ENCODE measurements at regions not wholly inside any gene's neighbourhood (a gene's known extent, or its start where the extent isn't known, plus 50 kb on each side); places are given as distances from the start of the nearest gene placed in this dataset.

DNA sequence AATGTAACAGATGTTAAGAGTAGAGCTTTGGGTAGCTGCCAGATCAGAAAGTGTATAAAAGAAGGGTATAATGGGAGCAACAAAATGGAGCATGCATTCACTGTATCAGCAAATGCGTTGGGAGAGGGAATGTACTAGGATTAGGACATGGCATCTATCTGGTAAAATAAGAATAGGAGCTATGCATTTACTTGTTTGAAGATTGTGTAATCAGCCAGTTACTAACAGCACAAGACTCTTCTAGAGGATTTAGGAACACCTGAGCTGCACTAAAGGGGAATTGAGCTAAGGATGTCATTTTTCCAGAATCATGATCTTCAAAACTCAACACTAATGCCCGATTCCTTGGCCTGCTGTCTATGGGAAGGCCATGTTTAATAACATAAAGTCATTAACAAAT, 394.2 kb upstream of the TNP1 start:
- Histone ChIP-seq H3K4me1 (no peaks in the 10 kb centered on the region), H3K36me3 (no peaks in the 10 kb centered on the region), H3K9me3 (no peaks in the 10 kb centered on the region), H3K4me3 (no peak overlapping the region), H3K27me3 (no peaks in the 10 kb centered on the region), H3K27ac (no peak overlapping the region)
- intact Hi-C loops (cut with DNase I): no loop called here
- no peak for TF ChIP-seq POLR2A (IDR thresholded peaks at IDR 0.05)
- TF ChIP-seq, protein P1, sequence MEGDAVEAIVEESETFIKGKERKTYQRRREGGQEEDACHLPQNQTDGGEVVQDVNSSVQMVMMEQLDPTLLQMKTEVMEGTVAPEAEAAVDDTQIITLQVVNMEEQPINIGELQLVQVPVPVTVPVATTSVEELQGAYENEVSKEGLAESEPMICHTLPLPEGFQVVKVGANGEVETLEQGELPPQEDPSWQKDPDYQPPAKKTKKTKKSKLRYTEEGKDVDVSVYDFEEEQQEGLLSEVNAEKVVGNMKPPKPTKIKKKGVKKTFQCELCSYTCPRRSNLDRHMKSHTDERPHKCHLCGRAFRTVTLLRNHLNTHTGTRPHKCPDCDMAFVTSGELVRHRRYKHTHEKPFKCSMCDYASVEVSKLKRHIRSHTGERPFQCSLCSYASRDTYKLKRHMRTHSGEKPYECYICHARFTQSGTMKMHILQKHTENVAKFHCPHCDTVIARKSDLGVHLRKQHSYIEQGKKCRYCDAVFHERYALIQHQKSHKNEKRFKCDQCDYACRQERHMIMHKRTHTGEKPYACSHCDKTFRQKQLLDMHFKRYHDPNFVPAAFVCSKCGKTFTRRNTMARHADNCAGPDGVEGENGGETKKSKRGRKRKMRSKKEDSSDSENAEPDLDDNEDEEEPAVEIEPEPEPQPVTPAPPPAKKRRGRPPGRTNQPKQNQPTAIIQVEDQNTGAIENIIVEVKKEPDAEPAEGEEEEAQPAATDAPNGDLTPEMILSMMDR (IDR thresholded peaks at IDR 0.05): no peak
- no peak for ATAC-seq
- DNase-seq: no peak
- WGBS (ENCODE audit: insufficient coverage, low coverage, low lambda C conversion rate, missing lambda C conversion rate): 53% methylated on average over 2 of the region's 2 CpGs

DNA sequence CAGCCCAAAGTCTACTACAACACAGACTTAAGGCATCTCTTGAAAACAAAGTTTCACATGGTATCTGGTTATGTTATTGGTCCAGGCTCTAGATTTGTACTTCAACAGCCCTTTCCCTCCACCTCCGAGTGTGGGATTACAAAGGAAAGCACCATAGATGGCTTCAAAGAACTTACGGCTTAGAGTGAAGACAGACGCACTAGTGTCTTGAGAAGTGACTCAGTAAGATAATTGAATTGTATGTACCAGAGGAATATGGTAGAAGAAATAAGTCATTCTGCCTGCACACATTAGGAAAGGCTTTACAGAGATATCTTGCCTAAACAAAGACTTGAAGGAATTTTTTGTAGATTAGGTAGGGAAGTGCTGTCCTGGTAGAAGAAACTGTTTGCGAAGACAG, 392.3 kb upstream of the TNP1 start:
- ATAC-seq (no peak), DNase-seq (no peak)
- no peaks in the 10 kb centered on the region for H3K9me3 ChIP-seq
- H3K4me1 ChIP-seq: no peaks in the 10 kb centered on the region
- H3K27me3 ChIP-seq: no peaks in the 10 kb centered on the region
- 87% methylated on average over 4 of the region's 4 CpGs for WGBS (ENCODE audit: insufficient coverage, low coverage, low lambda C conversion rate, missing lambda C conversion rate)
- H3K4me3 ChIP-seq: no peak overlapping the region
- H3K36me3 ChIP-seq: no peaks in the 10 kb centered on the region
- intact Hi-C loops (cut with DNase I): no loop called here
- H3K27ac ChIP-seq: no peak overlapping the region
- TF ChIP-seq POLR2A (IDR thresholded peaks at IDR 0.05): no peak
- TF ChIP-seq, protein P1 (IDR thresholded peaks at IDR 0.05): no peak

DNA sequence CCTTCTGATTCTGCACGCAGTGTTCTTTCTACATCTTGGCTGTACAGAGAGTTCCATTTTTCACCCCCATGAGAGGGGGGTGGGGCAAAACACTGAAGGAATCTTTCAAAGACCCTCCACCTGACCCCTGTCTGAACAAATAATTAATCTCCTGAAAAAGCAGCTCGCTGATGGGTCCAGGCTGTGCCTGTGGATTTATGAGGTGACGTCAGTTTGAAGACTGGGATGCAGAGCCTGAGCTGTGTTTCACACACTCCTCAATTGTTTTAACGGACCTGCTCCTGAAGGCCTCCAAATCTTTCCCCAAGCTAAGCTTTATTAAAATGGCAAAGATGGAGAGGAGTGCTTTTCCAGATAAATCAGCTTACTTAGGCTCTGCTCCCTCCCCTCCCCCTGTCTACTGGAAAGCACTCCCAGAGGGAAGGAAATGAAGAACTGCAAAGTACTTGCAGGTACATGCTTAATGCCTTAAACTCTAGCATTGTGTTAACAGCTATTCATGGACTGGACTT, 390.2 kb upstream of the TNP1 start:
- peak in 2 of 4 donors; percentile 24 to 57 for ATAC-seq
- DNase-seq: no peak
- no peaks in the 10 kb centered on the region for H3K36me3 ChIP-seq
- H3K9me3 ChIP-seq: no peaks in the 10 kb centered on the region
- TF ChIP-seq POLR2A (IDR thresholded peaks at IDR 0.05): no peak
- TF ChIP-seq, protein P1 (IDR thresholded peaks at IDR 0.05): no peak
- no peak overlapping the region for H3K27ac ChIP-seq
- intact Hi-C loops (cut with DNase I): no loop called here
- no peaks in the 10 kb centered on the region for H3K27me3 ChIP-seq
- no peak overlapping the region for H3K4me3 ChIP-seq
- WGBS (ENCODE audit: insufficient coverage, low coverage, low lambda C conversion rate, missing lambda C conversion rate): 46% methylated on average over 4 of the region's 4 CpGs
- no peaks in the 10 kb centered on the region for H3K4me1 ChIP-seq

DNA sequence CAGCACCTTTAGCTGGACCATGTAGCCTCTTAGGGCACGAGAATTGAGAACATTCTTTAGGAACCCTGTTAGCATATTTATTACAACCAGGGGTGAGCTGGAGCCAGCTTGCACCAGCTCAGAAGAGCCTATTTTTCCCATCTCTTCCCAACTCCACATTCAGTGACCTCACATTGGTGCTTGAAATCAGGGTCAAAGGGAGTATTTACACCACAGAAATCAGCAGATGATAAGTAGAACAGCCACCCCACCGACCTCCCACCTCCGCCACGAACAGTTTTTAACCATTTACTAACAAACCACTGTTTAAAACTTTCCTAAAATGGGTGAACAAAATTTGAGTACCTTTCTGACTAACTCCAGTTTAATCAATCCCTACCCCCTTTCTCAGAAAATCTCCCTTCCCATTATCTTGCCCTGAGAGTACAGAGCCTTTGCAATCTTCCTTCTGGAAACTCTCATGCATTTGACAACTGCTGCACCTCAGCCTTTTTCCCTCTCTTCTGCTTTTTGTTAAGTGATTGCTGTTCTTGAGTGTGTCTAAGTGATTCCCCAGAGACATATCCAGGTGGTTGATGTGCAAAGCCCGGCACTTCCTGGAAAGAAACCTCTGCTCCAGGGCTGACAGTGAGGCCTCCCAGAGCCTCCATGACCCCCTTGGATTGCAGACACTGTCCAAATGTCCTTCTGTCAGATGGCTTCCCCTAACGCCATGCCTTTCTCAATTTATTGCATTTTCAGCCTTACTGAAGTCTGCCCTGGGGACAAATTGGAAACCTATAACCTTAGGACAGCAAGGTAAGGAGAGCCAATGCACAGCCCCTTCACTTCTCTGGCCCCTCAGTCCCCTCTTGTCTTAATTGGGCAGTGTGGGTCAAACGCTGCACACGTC, 389.5 kb upstream of the TNP1 start:
- Histone ChIP-seq H3K4me3 (no peak overlapping the region), H3K27ac (no peak overlapping the region), H3K9me3 (no peaks in the 10 kb centered on the region), H3K4me1 (no peaks in the 10 kb centered on the region), H3K36me3 (no peaks in the 10 kb centered on the region), H3K27me3 (no peaks in the 10 kb centered on the region)
- ATAC-seq (no peak), DNase-seq (no peak)
- intact Hi-C loops (cut with DNase I): no loop called here
- no peak for TF ChIP-seq POLR2A (IDR thresholded peaks at IDR 0.05)
- TF ChIP-seq, protein P1 (IDR thresholded peaks at IDR 0.05): no peak
- 39% methylated on average over 6 of the region's 8 CpGs for WGBS (ENCODE audit: insufficient coverage, low coverage, low lambda C conversion rate, missing lambda C conversion rate)
